Smooth muscle cell (in vitro differentiated cells): ENCODE measurements at regions not wholly inside any gene's neighbourhood (a gene's known extent, or its start where the extent isn't known, plus 50 kb on each side); places are given as distances from the start of the nearest gene placed in this dataset.

ENCODE experiments used
- DNase-seq: peaks from one replicate; lab custom pipeline; 2025; ENCODE audit not compliant: unreplicated experiment; lab: John Stamatoyannopoulos, UW
- H2AFZ ChIP-seq: fragments of 200-600 bp; sonication (generic); 2 replicates; pipeline ENCODE4 v1.6.0; 2016; ENCODE audit warnings: antibody characterized with exemption, low read depth, mild to moderate bottlenecking
- H3F3A ChIP-seq: fragments of 200-600 bp; sonication (generic); 2 replicates; pipeline ENCODE4 v1.6.0; 2017; ENCODE audit warnings: antibody characterized with exemption, low read depth
- H3K27ac ChIP-seq: fragments of 200-600 bp; sonication (generic); 2 replicates; pipeline ENCODE4 v1.5.1; 2016; ENCODE audit warnings: low read depth, mild to moderate bottlenecking
- H3K27me3 ChIP-seq: fragments of 200-600 bp; sonication (generic); 2 replicates; pipeline ENCODE4 v1.6.1; 2016; ENCODE audit warnings: low read depth, mild to moderate bottlenecking
- H3K36me3 ChIP-seq: fragments of 200-600 bp; sonication (generic); 2 replicates; pipeline ENCODE4 v1.5.1; 2016; ENCODE audit warnings: low read depth
- H3K4me1 ChIP-seq: fragments of 200-600 bp; sonication (generic); 2 replicates; pipeline ENCODE4 v1.5.1; 2016; ENCODE audit warnings: low read depth
- H3K4me2 ChIP-seq: fragments of 200-600 bp; sonication (generic); 2 replicates; pipeline ENCODE4 v1.6.0; 2016; ENCODE audit warnings: mild to moderate bottlenecking
- H3K4me3 ChIP-seq: fragments of 200-600 bp; sonication (generic); 2 replicates; pipeline ENCODE4 v1.5.1; 2016; ENCODE audit warnings: mild to moderate bottlenecking
- H3K79me2 ChIP-seq: fragments of 200-600 bp; sonication (generic); 2 replicates; pipeline ENCODE4 v1.6.0; 2016; ENCODE audit warnings: low read depth, mild to moderate bottlenecking
- H3K9ac ChIP-seq: fragments of 200-600 bp; sonication (generic); 2 replicates; pipeline ENCODE4 v1.6.0; 2016; ENCODE audit warnings: low read depth
- H3K9me3 ChIP-seq: fragments of 200-600 bp; sonication (generic); replicated peaks from 2 replicates; pipeline ENCODE4 v1.5.1; 2016; ENCODE audit warnings: low read depth
- H4K20me1 ChIP-seq: fragments of 200-600 bp; sonication (generic); 2 replicates; pipeline ENCODE4 v1.6.0; 2016; ENCODE audit warnings: low read depth
- WGBS: methylation state at CpG from one replicate; pipeline ENCODE4 v1.1.7; 2016; ENCODE audit warnings: low lambda C conversion rate; 5-methylcytosine and 5-hydroxymethylcytosine counted together
- TF ChIP-seq, protein P1 (sequence below): fragments of 200-600 bp; sonication (generic); IDR thresholded peaks from 2 replicates; pipeline ENCODE4 v1.5.1; 2017; ENCODE audit warnings: borderline replicate concordance, mild to moderate bottlenecking, antibody characterized with exemption; ENCODE audit not compliant: insufficient read depth, poor library complexity, severe bottlenecking

DNA sequence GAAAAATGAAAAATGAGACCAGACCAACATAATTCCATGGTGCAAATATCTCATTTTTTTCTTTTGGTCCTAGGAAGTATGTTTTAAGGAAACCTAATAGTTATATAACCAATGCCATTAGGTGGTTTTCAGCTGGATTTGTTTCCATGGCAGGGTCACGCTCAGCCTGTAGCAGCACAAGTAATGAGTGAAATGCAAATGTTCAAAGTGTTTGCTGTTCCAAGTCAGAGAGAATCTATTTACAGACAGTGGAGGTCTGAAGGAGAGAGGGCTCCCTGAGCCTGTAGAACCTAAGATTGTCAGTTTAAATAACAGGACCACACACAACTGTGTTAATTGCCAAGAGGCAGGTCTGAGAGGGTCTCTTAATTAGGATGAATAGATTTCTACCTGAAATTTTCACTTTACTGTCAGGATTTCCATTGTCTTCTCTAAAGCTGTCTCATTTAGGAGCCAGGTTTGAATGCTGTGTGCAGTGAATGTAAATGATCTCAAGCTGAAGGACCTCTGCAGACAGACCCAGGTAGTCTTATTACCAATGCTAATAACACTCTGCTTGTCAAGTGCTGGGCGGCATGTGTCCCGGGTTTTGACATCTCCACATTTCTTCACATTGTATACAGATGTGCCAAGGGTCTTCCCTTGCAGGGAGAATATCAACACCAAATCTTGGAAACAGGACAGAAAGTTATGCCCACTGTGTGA is 317.3 kb upstream of the NECTIN3 start:
- Histone ChIP-seq H3K9me3 (no peaks in the 10 kb centered on the region), H3K79me2 (no peaks in the 10 kb centered on the region), H3F3A (no peaks in the 10 kb centered on the region), H3K27me3 (no peaks in the 10 kb centered on the region), H4K20me1 (no peaks in the 10 kb centered on the region), H3K27ac (no peak overlapping the region), H3K4me2 (no peak overlapping the region), H2AFZ (no peak overlapping the region), H3K36me3 (no peaks in the 10 kb centered on the region), H3K4me1 (peaks cover 13% of the 10 kb centered on the region), H3K4me3 (no peak overlapping the region), H3K9ac (no peak overlapping the region)
- DNase-seq, result no peak
- TF ChIP-seq, protein P1, sequence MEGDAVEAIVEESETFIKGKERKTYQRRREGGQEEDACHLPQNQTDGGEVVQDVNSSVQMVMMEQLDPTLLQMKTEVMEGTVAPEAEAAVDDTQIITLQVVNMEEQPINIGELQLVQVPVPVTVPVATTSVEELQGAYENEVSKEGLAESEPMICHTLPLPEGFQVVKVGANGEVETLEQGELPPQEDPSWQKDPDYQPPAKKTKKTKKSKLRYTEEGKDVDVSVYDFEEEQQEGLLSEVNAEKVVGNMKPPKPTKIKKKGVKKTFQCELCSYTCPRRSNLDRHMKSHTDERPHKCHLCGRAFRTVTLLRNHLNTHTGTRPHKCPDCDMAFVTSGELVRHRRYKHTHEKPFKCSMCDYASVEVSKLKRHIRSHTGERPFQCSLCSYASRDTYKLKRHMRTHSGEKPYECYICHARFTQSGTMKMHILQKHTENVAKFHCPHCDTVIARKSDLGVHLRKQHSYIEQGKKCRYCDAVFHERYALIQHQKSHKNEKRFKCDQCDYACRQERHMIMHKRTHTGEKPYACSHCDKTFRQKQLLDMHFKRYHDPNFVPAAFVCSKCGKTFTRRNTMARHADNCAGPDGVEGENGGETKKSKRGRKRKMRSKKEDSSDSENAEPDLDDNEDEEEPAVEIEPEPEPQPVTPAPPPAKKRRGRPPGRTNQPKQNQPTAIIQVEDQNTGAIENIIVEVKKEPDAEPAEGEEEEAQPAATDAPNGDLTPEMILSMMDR, result no peak
- 54% methylated on average over 3 of the region's 3 CpGs for WGBS

DNA sequence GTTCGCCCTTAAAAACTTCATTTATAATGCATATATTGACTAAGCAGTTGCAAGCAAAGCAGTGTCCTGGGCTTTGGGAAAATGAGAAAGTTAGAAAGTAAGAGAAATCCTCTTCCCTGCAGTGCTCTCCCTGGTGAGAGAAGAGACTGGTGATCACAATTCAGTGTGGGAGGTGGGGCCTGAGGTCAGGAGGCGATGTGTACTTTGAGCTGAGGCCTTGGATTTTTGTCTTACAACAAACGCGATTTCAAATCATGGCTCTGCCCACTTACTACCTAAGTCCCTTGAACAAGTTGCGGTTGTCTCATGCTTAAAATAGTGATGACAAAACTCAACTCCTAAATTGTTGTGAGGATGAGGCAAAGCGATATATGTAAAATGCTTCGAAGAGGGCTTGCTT is 316.3 kb upstream of the NECTIN3 start:
- no peaks in the 10 kb centered on the region for H3K79me2 ChIP-seq
- no peak overlapping the region for H2AFZ ChIP-seq
- H3K36me3 ChIP-seq, result no peaks in the 10 kb centered on the region
- no peak overlapping the region for H3K9ac ChIP-seq
- no peak for DNase-seq
- H3K27me3 ChIP-seq, result no peaks in the 10 kb centered on the region
- no peak overlapping the region for H3K4me2 ChIP-seq
- H3K9me3 ChIP-seq, result no peaks in the 10 kb centered on the region
- H3K27ac ChIP-seq, result no peak overlapping the region
- no peaks in the 10 kb centered on the region for H4K20me1 ChIP-seq
- no peaks in the 10 kb centered on the region for H3F3A ChIP-seq
- H3K4me1 ChIP-seq, result peaks cover 13% of the 10 kb centered on the region
- no peak overlapping the region for H3K4me3 ChIP-seq
- TF ChIP-seq, protein P1, result no peak
- WGBS, result 72% methylated on average over 7 of the region's 7 CpGs

DNA sequence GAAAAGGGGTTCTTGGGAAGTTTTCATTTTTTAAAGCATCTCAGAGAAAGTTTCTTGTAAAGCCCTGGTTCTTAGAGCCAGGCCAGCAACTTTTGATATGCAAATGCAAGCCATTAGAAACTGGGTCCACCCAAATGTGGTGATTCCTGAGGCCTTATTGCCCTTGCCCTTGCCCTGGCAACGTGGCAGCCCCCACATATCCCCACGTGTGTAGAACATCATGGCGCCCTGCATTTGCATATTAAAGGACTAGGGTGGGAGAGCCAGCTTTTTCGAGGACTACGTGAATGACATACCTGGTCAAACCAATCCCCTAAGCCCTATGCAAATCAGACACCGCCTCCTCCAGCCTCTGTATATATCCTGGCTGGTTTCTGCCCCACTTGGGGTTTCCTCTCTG is 314.9 kb upstream of the NECTIN3 start:
- H3K27ac ChIP-seq, result no peak overlapping the region
- no peak overlapping the region for H2AFZ ChIP-seq
- no peaks in the 10 kb centered on the region for H3F3A ChIP-seq
- H3K9ac ChIP-seq, result no peak overlapping the region
- no peaks in the 10 kb centered on the region for H3K9me3 ChIP-seq
- peaks cover 13% of the 10 kb centered on the region for H3K4me1 ChIP-seq
- no peak overlapping the region for H3K4me2 ChIP-seq
- H3K27me3 ChIP-seq, result no peaks in the 10 kb centered on the region
- H3K4me3 ChIP-seq, result no peak overlapping the region
- DNase-seq, result no peak
- 84% methylated on average over 6 of the region's 6 CpGs for WGBS
- H3K79me2 ChIP-seq, result no peaks in the 10 kb centered on the region
- TF ChIP-seq, protein P1, result no peak
- no peaks in the 10 kb centered on the region for H4K20me1 ChIP-seq
- H3K36me3 ChIP-seq, result no peaks in the 10 kb centered on the region

DNA sequence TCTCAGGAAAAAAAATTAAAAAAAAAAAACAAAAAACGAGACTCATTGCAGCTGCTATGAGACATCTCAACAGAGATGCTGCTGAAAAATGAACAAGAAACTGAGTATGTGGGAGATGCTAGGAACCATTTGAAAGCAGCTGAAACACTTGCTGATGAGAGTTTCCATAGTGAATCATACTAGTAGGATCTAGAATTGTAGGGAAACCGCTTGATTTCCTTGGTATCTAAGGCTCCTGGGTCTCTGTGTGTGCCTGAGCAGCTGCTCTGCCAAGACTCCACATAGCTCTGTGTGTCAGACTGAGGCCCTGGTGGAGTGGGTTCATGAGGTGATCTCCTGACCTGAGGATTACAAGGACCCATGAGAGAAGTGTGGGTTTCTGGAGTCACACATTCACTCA is 313.4 kb upstream of the NECTIN3 start:
- H2AFZ ChIP-seq, result no peak overlapping the region
- WGBS, result 90% methylated on average over 2 of the region's 2 CpGs

More for the DNA sequence above, 313.4 kb upstream of the NECTIN3 start:
- no peaks in the 10 kb centered on the region for H3K79me2 ChIP-seq
- no peaks in the 10 kb centered on the region for H3K36me3 ChIP-seq
- no peaks in the 10 kb centered on the region for H3K27me3 ChIP-seq
- TF ChIP-seq, protein P1, result no peak
- H3F3A ChIP-seq, result no peaks in the 10 kb centered on the region
- H3K4me1 ChIP-seq, result peaks cover 13% of the 10 kb centered on the region
- no peaks in the 10 kb centered on the region for H4K20me1 ChIP-seq
- no peak for DNase-seq
- H3K9ac ChIP-seq, result no peak overlapping the region
- H3K4me2 ChIP-seq, result no peak overlapping the region
- no peaks in the 10 kb centered on the region for H3K9me3 ChIP-seq
- H3K27ac ChIP-seq, result no peak overlapping the region
- H3K4me3 ChIP-seq, result no peak overlapping the region
